GM13977 (cell line): ENCODE measurements at regions not wholly inside any gene's neighbourhood (a gene's known extent, or its start where the extent isn't known, plus 50 kb on each side); places are given as distances from the start of the nearest gene placed in this dataset.

Experiments
- DNase-seq: peaks from one replicate; pipeline ENCODE4 v3.0.0; 2012; ENCODE audit warnings: low spot score
- in situ Hi-C: fragments of 300-500 bp; cut with MboI; formaldehyde crosslinking; loops from one replicate; pipeline ENCODE4 v1.12.0; 2022; ENCODE audit warnings: low sequenced_read_pairs, low pct_unique_long_range_greater_than_20kb, mixed read lengths, inconsistent platforms; ENCODE audit not compliant: unreplicated experiment
- TF ChIP-seq, protein P1 (sequence below): IDR thresholded peaks from 2 replicates; pipeline ENCODE4 v1.5.1; 2012; ENCODE audit warnings: mild to moderate bottlenecking, control low read depth; ENCODE audit not compliant: insufficient read depth; ENCODE audit errors: extremely low read depth, missing control alignments

DNA sequence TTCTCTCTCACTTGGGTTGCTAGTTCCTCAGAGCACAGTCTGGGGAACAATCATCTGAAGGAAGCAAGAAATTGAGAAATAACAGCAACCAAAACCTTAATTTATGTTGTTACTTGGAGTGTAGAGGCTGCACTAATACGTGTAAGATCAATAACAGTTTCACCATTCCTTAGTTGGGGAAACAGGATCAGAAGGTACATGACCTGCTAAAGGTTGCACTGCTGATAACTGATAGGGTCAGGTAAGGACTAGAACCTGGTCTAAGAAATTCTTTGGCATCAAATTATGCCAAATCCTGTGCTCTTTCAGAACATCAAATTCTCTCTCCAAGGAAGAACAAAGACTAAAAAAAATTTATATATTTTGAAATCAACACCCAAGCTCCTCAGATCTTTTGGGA, 278.6 kb upstream of the C9orf72 start:
- DNase-seq: no peak
- in situ Hi-C loops: no loop called here
- TF ChIP-seq, protein P1, sequence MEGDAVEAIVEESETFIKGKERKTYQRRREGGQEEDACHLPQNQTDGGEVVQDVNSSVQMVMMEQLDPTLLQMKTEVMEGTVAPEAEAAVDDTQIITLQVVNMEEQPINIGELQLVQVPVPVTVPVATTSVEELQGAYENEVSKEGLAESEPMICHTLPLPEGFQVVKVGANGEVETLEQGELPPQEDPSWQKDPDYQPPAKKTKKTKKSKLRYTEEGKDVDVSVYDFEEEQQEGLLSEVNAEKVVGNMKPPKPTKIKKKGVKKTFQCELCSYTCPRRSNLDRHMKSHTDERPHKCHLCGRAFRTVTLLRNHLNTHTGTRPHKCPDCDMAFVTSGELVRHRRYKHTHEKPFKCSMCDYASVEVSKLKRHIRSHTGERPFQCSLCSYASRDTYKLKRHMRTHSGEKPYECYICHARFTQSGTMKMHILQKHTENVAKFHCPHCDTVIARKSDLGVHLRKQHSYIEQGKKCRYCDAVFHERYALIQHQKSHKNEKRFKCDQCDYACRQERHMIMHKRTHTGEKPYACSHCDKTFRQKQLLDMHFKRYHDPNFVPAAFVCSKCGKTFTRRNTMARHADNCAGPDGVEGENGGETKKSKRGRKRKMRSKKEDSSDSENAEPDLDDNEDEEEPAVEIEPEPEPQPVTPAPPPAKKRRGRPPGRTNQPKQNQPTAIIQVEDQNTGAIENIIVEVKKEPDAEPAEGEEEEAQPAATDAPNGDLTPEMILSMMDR: no peak

DNA sequence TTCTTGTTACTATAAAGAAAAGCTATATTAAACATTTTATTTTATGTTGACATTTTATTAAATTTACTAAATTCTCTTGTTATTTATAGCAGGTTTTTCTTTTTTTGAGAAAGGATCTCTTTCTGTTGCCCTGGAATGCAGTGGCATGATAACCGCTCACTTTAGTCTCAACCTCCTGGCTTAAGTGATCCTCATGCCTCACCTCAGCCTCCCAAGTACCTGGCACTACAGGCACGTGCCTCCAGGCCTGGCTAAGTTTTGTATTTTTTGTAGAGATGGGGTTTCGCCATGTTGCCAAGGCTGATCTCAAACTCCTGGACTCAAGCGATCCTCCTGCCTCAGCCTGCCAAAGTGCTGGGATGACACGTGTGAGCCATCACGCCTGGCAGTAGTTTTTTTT, 280.2 kb upstream of the C9orf72 start:
- in situ Hi-C loops: no loop called here

DNA sequence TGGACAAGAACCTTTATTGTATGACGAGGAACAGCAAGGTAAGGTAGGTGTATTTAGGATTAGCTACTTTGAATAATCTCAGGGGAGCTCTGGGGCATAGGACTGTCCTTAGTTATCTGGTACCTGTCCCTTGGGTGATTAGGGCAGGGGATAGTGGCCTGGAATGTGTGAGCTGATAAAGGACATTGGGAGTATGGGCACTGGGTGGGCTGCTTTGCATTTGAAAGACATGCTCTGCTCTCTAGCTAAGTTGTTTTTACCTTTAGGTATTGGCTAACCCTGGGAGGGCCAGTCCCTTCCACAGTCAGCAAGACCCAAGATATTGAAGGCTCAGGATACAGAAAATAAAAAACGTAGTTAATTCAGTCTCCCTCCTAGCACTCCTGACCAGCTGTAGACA, 282.8 kb upstream of the C9orf72 start:
- in situ Hi-C loops: no loop called here
- DNase-seq: no peak
- TF ChIP-seq, protein P1: no peak

More for the DNA sequence above, 280.2 kb upstream of the C9orf72 start:
- DNase-seq: no peak
- TF ChIP-seq, protein P1: no peak

DNA sequence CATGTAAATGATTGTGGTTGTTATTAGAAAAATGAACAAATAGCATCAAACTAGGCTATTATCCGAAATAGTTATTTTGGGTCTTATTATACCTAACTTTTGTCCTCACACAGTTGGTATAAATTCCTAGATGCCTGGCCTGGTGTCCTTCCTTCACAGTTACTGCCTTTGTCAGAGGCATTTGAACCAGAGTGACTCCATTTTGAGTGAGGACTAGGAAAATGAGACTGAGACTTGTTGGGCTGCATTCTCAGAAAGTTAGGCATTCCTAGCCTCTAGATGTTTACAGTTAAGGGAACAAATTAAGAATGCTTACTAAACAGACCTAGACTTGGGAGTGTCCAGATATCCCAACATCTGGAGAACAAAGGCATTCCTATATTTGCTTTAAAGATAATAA, 283.5 kb upstream of the C9orf72 start:
- TF ChIP-seq, protein P1: no peak
- in situ Hi-C loops: no loop called here
- no peak for DNase-seq

DNA sequence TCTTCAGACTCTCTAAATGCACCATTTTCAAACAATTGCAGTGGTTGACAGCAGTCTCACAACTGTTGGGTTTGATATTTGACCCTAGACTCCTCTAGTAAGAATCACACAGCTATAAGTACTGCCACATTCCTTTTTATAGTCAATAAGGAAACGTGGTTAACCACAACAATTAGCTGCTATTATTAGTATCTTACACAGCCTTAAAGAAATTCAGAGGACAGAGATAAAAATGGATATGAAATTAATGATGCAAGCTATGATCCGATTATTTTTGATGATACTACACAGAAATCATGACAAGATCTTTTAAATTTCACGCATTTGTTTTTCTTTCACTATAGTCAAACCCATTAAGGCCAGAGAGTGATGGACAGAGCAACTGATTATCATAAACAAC, 288.6 kb upstream of the C9orf72 start:
- TF ChIP-seq, protein P1: no peak
- DNase-seq: no peak
- in situ Hi-C loops: no loop called here

DNA sequence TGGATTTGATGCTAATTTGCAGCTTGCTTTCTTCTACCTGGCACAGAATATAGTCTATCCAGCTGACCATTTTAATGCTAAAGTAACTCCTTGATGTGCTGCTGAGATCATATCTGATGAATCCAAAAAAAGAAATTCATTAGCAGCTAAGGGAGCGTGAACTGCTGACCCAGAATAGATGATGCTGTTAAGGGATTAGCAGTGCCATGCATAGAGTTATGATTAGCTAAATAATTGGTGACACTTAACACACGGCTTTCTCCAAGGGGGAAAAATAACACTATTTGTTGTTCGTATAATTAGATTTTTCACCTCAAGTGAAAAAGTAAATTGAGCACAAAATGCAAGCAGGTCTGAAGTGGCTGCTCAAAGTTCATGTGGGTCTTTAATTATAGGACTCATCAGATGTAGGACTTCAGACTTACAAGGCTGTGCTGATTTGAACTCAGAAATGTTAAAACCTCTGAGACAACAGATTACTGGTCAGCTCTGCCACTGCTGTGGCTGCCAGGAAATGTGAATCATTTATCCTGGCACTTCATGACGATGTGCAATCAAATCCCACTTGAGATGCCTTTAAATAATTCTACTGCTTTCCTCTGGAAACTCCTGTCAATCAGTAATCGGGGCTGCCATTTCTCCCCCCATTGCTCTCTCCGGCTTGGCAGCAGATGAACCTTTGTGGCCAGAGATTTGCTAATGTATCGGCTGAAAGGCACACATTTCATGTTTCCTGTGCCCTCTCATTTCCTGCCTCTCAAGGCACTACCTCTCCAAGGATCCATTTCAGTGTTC, 291.6 kb upstream of the C9orf72 start:
- no peak for DNase-seq
- in situ Hi-C loops: no loop called here
- TF ChIP-seq, protein P1: no peak
